ENCODE measurements at regions not wholly inside any gene's neighbourhood (a gene's known extent, or its start where the extent isn't known, plus 50 kb on each side); places are given as distances from the start of the nearest gene placed in this dataset.

GRCh38 chr18:47530695-47531094, 279.2 kb upstream of the SKOR2 start:
- DNase-seq, result no peak

- peak in 2 of 4 experiments; percentile 7 to 8 for DNase-seq
Observed at GRCh38 chr18:47528343-47528742, 276.9 kb upstream of the SKOR2 start.

- no peak for DNase-seq
Observed at GRCh38 chr18:47526147-47526546, 274.7 kb upstream of the SKOR2 start.

- no peak for DNase-seq
Observed at GRCh38 chr18:47522359-47522758, 270.9 kb upstream of the SKOR2 start.

- DNase-seq, result no peak
Observed at GRCh38 chr18:47520263-47520662, 268.8 kb upstream of the SKOR2 start.

- DNase-seq, result no peak
Observed at GRCh38 chr18:47519706-47520105, 268.2 kb upstream of the SKOR2 start.

GRCh38 chr18:47519277-47519676, 267.8 kb upstream of the SKOR2 start:
- no peak for DNase-seq

- DNase-seq, result no peak
Observed at GRCh38 chr18:47513614-47514013, 262.2 kb upstream of the SKOR2 start.

- no peak for DNase-seq
Observed at GRCh38 chr18:47512726-47513435, 261.4 kb upstream of the SKOR2 start.

GRCh38 chr18:47512056-47512455, 260.6 kb upstream of the SKOR2 start:
- DNase-seq, result no peak

GRCh38 chr18:47510831-47511230, 259.4 kb upstream of the SKOR2 start:
- DNase-seq, result no peak

- no peak for DNase-seq
Observed at GRCh38 chr18:47507651-47508050, 256.2 kb upstream of the SKOR2 start.

GRCh38 chr18:47506897-47507296, 255.4 kb upstream of the SKOR2 start:
- no peak for DNase-seq

GRCh38 chr18:47501946-47502345, 250.5 kb upstream of the SKOR2 start:
- DNase-seq, result no peak

GRCh38 chr18:47500930-47501329, 249.5 kb upstream of the SKOR2 start:
- DNase-seq, result no peak

- DNase-seq, result no peak
Observed at GRCh38 chr18:47492691-47493090, 241.2 kb upstream of the SKOR2 start.

GRCh38 chr18:47490882-47491281, 239.4 kb upstream of the SKOR2 start:
- DNase-seq, result no peak

- DNase-seq, result no peak
Observed at GRCh38 chr18:47485221-47485797, 233.8 kb upstream of the SKOR2 start.

- no peak for DNase-seq
Observed at GRCh38 chr18:47484068-47484467, 232.6 kb upstream of the SKOR2 start.

- DNase-seq, result no peak
Observed at GRCh38 chr18:47480166-47480565, 228.7 kb upstream of the SKOR2 start.

GRCh38 chr18:47471784-47472183, 220.3 kb upstream of the SKOR2 start:
- DNase-seq, result no peak

- DNase-seq, result no peak
Observed at GRCh38 chr18:47470941-47471340, 219.5 kb upstream of the SKOR2 start.

- no peak for DNase-seq
Observed at GRCh38 chr18:47469576-47469975, 218.1 kb upstream of the SKOR2 start.

- no peak for DNase-seq
Observed at GRCh38 chr18:47461977-47462376, 210.5 kb upstream of the SKOR2 start.
